ENCODE measurements at regions not wholly inside any gene's neighbourhood (a gene's known extent, or its start where the extent isn't known, plus 50 kb on each side); places are given as distances from the start of the nearest gene placed in this dataset.
"Not testable (repeated sequence)": the region's sequence is repeated elsewhere in the genome, so short reads cannot be mapped to it uniquely, and the experiment has no call there.

DNA sequence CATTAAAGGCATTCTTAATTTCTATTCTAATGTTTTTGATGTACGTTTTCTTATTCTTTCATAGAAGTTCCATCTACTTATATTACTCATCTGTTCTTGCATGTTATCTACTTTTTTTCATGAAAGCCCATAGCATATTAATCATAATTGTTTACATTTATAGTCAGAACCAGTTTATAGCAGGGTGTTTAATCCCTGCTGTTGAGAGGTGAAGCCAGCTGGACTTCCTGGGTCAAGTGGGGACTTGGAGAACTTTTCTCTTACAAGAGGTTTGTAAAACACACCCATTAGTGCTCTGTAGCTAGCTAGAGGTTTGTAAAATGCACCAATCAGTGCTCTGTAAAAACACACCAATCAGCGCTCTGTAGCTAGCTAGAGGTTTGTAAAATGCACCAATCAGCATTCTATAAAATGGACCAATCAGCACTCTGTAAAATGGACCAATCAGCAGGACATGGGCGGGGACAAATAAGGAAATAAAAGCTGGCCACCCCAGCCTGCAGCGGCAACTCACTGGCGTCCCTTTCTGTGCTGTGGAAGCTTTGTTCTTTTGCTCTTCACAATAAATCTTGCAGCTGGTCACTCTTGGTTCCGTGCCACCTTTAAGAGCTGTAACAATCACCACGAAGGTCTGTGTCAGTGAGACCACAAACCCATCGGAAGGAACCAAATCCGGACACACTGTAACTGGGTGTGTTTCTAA, 120.6 kb downstream of the TANC2 start:
- H3K4me3 Mint-ChIP-seq (ENCODE audit: unreplicated experiment): no peak overlapping the region
- H3K27ac Mint-ChIP-seq (ENCODE audit: unreplicated experiment): no peak overlapping the region
- peaks cover 2% of the 10 kb centered on the region for H3K4me1 Mint-ChIP-seq (ENCODE audit: unreplicated experiment)
- peaks cover 6% of the 10 kb centered on the region for H3K36me3 Mint-ChIP-seq (ENCODE audit: unreplicated experiment)
- no peaks in the 10 kb centered on the region for H3K27me3 Mint-ChIP-seq (ENCODE audit: unreplicated experiment)
- no peak for DNase-seq (ENCODE audit: extremely low spot score, unreplicated experiment)
- TF ChIP-seq CTCF (IDR thresholded peaks at IDR 0.05): no peak
- peaks cover 10% of the 10 kb centered on the region for H3K9me3 Mint-ChIP-seq (ENCODE audit: unreplicated experiment)

- not testable (repeated sequence) for H3K36me3 Mint-ChIP-seq (ENCODE audit: unreplicated experiment)
Measured at GRCh38 chr17:63090358-63091114, 124.5 kb downstream of the TANC2 start.

DNA sequence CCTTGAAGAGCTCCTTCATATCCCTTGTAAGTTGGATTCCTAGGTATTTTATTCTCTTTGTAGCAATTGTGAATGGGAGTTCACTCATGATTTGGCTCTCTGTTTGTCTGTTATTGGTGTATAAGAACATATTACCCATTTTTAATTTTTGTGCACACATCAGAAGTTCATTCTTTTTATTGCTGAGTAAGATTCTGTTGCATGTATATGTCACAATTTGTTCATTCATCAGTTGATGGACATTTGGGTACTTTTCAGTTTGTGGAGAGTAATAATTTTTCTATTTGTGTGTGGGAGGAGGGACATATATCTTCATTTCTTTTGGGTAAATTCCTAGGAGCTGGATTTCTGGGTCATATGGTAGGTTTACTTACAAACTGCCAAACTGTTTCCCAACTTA, 125.9 kb downstream of the TANC2 start:
- not testable (repeated sequence) for H3K27me3 Mint-ChIP-seq (ENCODE audit: unreplicated experiment); H3K4me3 Mint-ChIP-seq (ENCODE audit: unreplicated experiment); H3K4me1 Mint-ChIP-seq (ENCODE audit: unreplicated experiment); DNase-seq (ENCODE audit: extremely low spot score, unreplicated experiment); H3K27ac Mint-ChIP-seq (ENCODE audit: unreplicated experiment); H3K36me3 Mint-ChIP-seq (ENCODE audit: unreplicated experiment)
- peaks cover 14% of the 10 kb centered on the region for H3K9me3 Mint-ChIP-seq (ENCODE audit: unreplicated experiment)

More at GRCh38 chr17:63090358-63091114, 124.5 kb downstream of the TANC2 start:
- H3K4me3 Mint-ChIP-seq (ENCODE audit: unreplicated experiment); H3K27ac Mint-ChIP-seq (ENCODE audit: unreplicated experiment); H3K4me1 Mint-ChIP-seq (ENCODE audit: unreplicated experiment); DNase-seq (ENCODE audit: extremely low spot score, unreplicated experiment); H3K27me3 Mint-ChIP-seq (ENCODE audit: unreplicated experiment): not testable (repeated sequence)
- H3K9me3 Mint-ChIP-seq (ENCODE audit: unreplicated experiment): peaks cover 19% of the 10 kb centered on the region

DNA sequence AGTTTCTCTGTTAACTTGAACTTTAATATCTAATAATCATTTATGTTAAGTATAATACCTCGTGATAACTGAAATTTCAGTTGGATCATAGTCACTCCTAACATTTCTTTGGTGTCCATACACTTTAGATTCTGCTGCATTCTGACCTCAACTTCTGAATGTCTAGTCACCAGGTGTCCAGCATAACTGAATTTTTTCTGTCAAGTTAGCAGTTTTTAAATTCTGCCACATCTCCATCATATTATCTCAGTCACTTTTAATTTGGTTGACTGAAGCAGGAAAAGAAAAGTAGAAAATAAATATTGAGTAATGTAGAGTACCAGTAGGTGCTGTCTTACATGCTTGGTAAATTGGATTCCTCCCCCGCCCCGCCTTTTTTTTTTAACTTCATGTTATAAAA, 128.6 kb downstream of the TANC2 start:
- Mint-ChIP-seq H3K4me1 (ENCODE audit: unreplicated experiment) (no peaks in the 10 kb centered on the region), H3K4me3 (ENCODE audit: unreplicated experiment) (no peak overlapping the region), H3K27ac (ENCODE audit: unreplicated experiment) (no peak overlapping the region), H3K27me3 (ENCODE audit: unreplicated experiment) (no peaks in the 10 kb centered on the region), H3K36me3 (ENCODE audit: unreplicated experiment) (no peaks in the 10 kb centered on the region), H3K9me3 (ENCODE audit: unreplicated experiment) (peaks cover 10% of the 10 kb centered on the region)
- DNase-seq (ENCODE audit: extremely low spot score, unreplicated experiment): no peak
- TF ChIP-seq CTCF (IDR thresholded peaks at IDR 0.05): no peak

DNA sequence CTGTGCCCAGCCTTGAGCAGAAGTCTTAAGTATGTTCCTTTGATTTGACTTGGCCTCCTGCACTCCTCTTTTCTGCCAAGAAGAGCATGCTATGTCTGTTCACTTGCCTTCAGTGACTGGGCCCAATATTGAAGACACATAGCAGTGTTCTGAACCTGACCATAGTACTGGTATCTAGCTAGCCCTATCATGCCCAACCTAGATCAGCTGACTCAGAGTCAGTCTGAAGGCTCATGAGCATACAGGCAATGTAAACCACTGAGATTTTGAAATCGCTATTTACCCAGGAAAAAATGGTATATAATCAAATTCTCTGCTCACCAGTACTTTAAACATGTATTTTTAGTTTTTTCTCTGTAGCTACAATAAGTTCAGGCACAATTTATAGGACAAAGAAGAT, 129.4 kb downstream of the TANC2 start:
- H3K4me1 Mint-ChIP-seq (ENCODE audit: unreplicated experiment): no peaks in the 10 kb centered on the region
- H3K4me3 Mint-ChIP-seq (ENCODE audit: unreplicated experiment): no peak overlapping the region
- H3K27me3 Mint-ChIP-seq (ENCODE audit: unreplicated experiment): no peaks in the 10 kb centered on the region
- DNase-seq (ENCODE audit: extremely low spot score, unreplicated experiment): no peak
- no peaks in the 10 kb centered on the region for H3K36me3 Mint-ChIP-seq (ENCODE audit: unreplicated experiment)
- H3K27ac Mint-ChIP-seq (ENCODE audit: unreplicated experiment): no peak overlapping the region
- peaks cover 10% of the 10 kb centered on the region for H3K9me3 Mint-ChIP-seq (ENCODE audit: unreplicated experiment)
- no peak for TF ChIP-seq CTCF (IDR thresholded peaks at IDR 0.05)

- Mint-ChIP-seq H3K36me3 (ENCODE audit: unreplicated experiment) (no peaks in the 10 kb centered on the region), H3K4me3 (ENCODE audit: unreplicated experiment) (no peak overlapping the region), H3K27me3 (ENCODE audit: unreplicated experiment) (no peaks in the 10 kb centered on the region), H3K9me3 (ENCODE audit: unreplicated experiment) (peaks cover 10% of the 10 kb centered on the region), H3K27ac (ENCODE audit: unreplicated experiment) (no peak overlapping the region), H3K4me1 (ENCODE audit: unreplicated experiment) (no peaks in the 10 kb centered on the region)
- TF ChIP-seq CTCF (IDR thresholded peaks at IDR 0.05): no peak
- no peak for DNase-seq (ENCODE audit: extremely low spot score, unreplicated experiment)
Measured at GRCh38 chr17:63095879-63096278, 129.8 kb downstream of the TANC2 start.
